CD4-positive, alpha-beta T cell treated with Interleukin-12 subunit alpha and Interleukin-12 subunit beta, for 1 hour (primary cell): ENCODE measurements at regions not wholly inside any gene's neighbourhood (a gene's known extent, or its start where the extent isn't known, plus 50 kb on each side); places are given as distances from the start of the nearest gene placed in this dataset.
A peak's percentile ranks its signal among the peaks of the same experiment; 100 is the strongest.
"Not testable (repeated sequence)": the region's sequence is repeated elsewhere in the genome, so short reads cannot be mapped to it uniquely, and the experiment has no call there.

Experiments used
- DNase-seq: peaks from one replicate; pipeline ENCODE4 v3.0.0-alpha.2; 2020

DNA sequence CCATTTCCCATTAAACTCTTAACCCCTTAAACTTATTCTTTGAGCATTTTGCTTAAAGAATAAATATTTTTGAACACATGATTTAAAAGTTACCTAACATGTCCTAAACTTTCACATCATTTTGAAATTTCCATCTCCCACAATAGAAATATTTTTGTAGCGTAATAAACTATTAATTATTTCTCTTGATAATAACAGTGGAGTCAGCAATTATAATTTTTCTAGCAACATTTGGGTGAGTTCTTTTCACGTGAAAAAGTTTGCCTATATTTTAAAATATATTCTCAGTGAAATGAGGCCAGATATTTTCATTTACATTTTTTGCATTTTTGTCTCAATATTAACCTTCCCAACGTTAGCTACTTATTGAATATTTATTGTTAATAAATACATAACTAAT is 320.4 kb upstream of the CRIM1 start:
- DNase-seq = no peak

DNA sequence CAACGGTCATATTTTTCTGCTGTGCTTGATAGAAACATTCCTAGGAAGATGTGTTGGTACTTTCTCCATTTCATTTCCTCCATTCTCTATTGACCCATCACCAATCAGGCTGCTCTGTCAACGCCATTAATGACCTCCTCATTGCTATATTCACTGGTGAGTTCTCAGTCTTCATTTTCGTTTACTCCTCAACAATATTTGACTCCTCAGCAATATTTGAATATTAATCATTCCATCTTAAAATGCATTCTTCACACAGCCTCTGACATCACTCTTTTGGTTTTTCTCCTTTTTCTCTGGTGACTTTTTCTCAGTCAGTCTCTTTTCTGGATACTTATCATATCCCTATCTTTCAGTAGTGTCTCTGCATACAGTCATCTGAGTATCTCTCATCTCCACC is 323.5 kb upstream of the CRIM1 start:
- DNase-seq = no peak

DNA sequence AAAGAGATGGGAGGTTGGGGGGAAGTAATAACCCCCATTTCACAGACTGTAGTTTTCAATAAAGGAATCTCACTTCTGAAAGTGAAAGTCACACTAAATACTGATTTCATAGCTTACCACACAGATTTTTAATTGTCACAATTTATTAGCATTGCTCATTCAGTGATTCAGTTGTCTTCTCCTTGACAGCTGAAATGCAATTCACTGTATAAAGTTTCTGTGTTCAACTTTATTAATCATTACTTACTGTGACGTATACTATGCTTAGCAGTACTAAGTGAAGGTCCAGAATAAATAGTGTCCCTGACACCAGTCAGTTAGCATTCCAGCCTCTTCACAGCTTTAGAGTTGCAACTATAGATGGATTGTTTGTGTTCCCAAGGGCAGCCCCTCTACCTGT is 324.1 kb upstream of the CRIM1 start:
- DNase-seq = no peak

GRCh38 chr2:36027616-36028015 is 328.0 kb upstream of the CRIM1 start:
- DNase-seq = no peak

GRCh38 chr2:36013064-36013463 is 342.5 kb upstream of the CRIM1 start:
- DNase-seq = no peak

DNA sequence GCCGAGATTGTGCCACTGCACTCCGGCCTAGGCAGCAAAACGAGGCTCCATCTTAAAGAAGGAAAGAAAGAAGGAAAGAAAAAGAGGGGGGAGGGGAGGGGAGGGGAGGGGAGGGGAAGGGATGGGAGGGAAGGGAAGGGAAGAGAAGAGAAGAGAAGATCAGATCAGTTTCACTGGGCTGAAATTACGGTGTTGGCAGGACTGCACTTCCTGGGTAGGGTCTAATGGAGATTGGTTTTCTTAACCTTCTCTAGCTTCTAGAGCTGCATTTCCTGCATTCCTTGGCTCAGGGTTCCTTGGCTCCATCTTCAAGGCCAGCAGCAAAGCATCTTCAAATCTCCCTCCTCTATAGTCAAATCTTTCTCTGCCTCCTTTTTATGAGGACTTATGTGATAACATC is 349.1 kb upstream of the CRIM1 start:
- no peak for DNase-seq

DNA sequence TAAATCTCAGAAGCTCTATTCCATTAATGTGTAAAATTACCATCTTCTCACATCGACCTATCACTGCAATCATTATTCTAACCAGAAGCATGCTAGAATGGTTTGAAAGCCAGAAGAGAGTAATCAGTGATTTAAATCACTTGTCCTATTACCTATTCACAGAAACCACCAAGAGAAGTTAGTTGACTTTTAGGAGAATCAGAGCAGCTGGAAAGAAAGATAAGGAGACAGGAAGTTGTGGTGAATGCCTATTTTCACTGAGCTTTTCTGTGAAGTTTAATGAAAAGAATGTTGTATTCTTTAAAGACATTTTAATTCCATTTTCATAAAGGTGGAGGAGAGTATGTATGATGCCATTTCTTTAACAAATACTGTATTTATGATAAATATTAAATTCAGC is 352.6 kb upstream of the CRIM1 start:
- no peak for DNase-seq

GRCh38 chr2:35997488-35997887 is 358.1 kb upstream of the CRIM1 start:
- DNase-seq = no peak

DNA sequence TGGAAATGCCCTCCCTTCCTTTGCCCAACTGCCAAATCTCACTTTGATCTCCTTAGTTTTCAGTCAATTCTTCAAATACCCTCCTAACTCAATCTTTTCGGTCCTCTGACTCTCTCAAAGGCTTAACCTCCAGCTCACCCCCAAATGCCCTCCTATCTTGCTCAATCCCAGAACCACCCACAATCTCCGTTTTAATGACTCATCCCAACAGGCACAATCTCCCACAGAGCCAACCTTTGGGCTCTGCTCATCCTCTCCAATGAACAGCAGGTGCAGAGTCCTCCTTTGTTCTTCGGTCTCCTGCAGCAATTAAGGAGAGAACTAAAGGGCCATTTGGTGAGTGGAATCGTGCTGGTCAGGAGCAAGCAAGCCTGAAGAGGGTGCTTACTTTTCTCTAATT is 366.1 kb upstream of the CRIM1 start:
- no peak for DNase-seq

GRCh38 chr2:35989040-35989439 is 366.5 kb upstream of the CRIM1 start:
- no peak for DNase-seq

DNA sequence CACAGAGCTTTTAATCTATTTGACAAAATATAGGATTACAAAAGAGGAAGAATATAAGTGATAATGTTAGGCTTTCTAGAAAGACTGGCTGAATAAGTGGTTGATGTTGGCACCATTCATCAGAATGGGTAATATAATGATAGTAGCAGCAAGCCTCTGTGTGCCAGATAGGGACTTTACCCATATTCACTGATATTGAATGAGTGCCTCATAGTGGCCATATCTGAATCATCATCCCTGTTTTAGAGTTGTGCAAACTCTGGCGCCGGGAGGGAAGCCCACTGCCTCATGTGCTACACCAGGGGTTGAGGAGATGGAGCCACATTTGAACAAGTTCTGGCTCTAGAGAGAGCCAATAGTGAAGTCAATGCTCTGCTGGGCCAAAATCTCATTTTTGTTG is 368.7 kb upstream of the CRIM1 start:
- no peak for DNase-seq

- DNase-seq = peak; percentile 6
Measured at GRCh38 chr2:35978218-35978617, 377.4 kb upstream of the CRIM1 start.

DNA sequence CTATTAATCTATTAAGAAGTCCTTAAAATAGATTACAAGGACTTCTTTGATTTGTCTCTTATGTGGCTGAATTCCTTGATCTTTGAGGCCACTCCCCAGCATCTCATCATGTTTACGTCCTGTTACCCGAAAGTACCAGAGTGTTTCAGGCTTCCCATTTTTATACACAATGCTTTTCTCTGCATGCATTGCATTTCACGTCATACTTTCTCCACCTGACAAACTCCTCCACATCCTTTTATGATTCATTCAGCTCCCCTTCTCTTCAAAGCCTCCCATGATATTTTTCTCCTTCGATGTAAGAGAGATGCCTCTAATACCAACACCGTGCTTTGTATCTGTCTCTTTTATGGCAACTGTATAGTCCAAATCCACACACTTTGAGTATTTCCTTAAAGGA is 379.0 kb upstream of the CRIM1 start:
- DNase-seq = no peak

- DNase-seq = no peak
Measured at GRCh38 chr2:35973737-35974132, 381.8 kb upstream of the CRIM1 start.

DNA sequence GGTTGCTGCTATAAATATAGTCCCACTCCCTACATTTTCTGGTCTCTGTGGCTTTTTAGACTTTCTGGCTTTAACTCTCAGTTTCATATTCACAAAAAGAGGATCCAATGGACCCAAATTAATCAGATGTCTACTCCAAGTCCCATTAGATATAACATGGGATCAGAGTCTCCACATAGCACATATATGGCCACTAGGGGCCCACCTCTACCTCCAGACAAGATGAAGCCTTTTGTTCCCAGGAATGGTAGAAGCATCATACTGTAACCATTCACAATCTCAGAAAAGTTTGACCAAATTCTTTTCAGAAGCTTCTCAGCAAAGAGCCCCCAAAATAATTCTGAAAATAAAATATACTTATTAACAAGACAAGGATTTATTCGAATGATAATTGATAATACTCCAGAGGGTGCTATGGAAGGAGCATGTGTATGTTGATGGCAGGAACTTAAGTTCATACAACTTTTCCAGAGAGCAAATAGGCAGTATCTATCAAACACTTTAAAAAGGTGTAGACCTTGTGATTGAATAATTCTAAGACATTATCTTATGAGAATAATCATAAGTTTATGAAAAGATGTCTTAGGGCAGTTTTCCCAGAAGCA is 382.3 kb upstream of the CRIM1 start:
- DNase-seq = peak; percentile 35

DNA sequence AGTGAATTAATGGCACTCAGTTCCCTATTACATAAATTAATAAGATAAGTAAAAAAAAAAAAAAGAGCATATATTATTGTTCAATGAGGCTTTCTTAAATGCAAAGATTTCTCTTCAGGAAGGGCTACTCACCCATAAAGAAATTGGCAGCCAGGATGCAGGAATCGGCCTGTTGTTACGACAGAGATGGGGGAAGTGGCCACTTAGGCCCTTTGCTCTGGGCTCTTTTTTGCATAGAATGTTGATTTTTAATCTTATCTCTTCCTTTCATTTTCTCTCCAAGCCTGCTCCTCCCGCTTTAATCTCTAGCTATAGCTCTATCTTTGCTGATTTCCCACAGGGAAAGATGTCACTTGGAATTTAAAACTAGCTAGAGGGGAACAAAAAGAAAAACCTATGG is 391.8 kb upstream of the CRIM1 start:
- DNase-seq = no peak

GRCh38 chr2:35963357-35963756 is 392.2 kb upstream of the CRIM1 start:
- DNase-seq = no peak

DNA sequence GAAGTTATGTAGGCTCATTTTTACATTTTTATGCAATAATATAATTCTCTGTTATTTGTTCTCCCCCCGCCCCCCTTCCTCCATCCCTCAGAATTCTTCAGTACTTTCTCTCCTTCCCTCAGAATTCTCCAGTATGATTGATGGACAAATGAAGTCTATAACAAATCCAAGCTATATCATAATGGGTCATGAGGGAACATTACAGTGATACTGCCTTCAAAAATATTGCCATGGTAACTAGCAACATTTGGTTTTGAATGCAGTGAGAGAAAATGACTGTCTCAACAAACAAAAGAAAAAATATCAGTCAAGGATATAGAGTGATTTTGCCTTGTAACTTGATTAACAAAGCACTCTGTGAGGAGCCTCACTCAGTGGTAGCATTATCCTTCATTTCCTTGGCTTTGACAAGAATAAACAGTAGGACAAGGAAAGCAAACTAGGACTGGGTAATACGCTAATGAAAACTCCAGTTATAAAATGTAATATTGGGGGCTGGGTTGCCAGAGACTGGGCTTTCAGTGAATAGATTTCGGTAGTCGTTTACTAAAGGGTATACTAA is 392.9 kb upstream of the CRIM1 start:
- no peak for DNase-seq

DNA sequence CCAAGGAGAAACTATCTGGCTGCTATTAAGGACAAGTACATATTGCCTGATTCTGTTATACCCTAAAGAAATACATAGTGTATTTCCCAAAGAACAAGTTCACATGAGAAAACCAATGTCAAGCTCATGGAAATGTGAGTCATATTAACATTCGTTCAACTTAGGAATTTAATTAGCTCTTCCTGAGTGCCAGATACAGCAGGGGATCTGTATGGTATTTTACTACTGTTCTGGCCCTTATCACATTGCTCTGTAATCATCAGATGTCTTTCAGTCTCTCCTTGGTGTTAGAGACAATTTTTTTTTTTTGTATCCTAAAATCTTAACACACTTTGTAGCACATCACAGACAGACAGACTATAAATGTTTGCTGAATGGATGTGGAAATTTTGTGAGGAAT is 395.0 kb upstream of the CRIM1 start:
- DNase-seq = no peak

- not testable (repeated sequence) for DNase-seq
Measured at GRCh38 chr2:35957053-35957452, 398.5 kb upstream of the CRIM1 start.

GRCh38 chr2:35946478-35946877 is 409.1 kb upstream of the CRIM1 start:
- DNase-seq = no peak

DNA sequence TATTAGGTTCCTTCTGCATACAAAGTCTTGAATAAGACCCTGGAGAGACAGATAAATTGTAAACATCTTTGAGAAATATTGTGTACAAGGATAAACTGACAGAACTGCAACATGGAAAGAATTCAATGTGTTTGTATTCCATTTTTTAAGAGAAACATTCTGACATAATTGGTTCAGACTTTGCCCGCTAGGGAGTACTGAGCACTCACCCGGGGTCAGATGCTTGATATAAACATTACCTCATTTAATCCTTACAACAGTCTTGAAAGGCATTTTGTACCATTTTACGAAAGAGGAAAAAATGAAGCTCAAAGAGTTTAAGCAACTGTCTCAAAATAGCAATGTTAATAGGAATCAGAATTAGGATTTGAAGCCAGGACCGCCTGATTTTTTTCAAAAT is 416.7 kb upstream of the CRIM1 start:
- DNase-seq = no peak

DNA sequence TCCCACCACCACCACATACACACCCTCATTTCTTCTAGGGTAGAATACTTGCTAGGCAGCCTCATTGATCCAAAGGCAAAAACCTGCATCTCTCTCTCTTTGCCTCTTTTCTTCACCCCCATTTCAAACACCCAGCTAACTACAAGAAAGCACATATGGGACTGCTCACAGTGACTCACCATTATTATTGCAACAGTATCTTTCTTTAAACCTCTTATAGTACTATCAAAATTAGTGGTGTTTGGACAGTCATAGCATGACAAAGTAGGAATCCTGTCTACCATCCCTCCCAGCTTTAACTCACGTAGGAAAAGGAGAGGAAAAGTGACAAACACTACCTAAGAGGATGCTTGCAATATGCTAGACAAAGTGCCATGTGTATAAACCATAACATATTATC is 422.5 kb upstream of the CRIM1 start:
- no peak for DNase-seq

- no peak for DNase-seq
Measured at GRCh38 chr2:35932276-35932963, 423.2 kb upstream of the CRIM1 start.

GRCh38 chr2:35931626-35932025 is 424.0 kb upstream of the CRIM1 start:
- no peak for DNase-seq
